NCI-H460 (cell line): ENCODE measurements at regions not wholly inside any gene's neighbourhood (a gene's known extent, or its start where the extent isn't known, plus 50 kb on each side); places are given as distances from the start of the nearest gene placed in this dataset.

ENCODE experiments used
- DNase-seq: peaks from one replicate; pipeline ENCODE4 v3.0.0-alpha.2; 2016; ENCODE audit warnings: low read depth; ENCODE audit errors: extremely low read depth

- no peak for DNase-seq
Observed at GRCh38 chr20:7667194-7667593, 273.1 kb downstream of the HAO1 start.

- DNase-seq, result no peak
Observed at GRCh38 chr20:7672571-7672970, 267.7 kb downstream of the HAO1 start.

GRCh38 chr20:7673841-7674240 lies 266.4 kb downstream of the HAO1 start:
- no peak for DNase-seq

DNA sequence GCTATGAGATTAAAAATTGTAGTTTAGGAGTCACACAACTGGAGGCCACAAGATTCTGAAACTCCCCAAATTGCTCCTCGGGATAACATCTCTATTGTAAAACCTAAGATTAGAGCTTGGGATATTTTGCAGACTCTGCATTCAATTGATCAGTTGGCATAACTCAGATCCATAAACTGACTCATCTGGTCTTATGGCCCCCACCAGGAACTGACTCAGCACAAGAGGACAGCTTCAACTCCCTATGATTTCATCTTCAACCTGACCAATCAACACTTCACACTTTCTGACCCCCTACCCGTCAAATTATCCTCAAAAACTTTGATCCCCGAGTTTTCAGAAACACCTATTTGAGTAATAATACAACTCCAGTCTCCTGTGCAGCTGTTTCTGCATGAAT lies 257.3 kb downstream of the HAO1 start:
- no peak for DNase-seq

GRCh38 chr20:7687065-7687464 lies 253.2 kb downstream of the HAO1 start:
- no peak for DNase-seq

DNA sequence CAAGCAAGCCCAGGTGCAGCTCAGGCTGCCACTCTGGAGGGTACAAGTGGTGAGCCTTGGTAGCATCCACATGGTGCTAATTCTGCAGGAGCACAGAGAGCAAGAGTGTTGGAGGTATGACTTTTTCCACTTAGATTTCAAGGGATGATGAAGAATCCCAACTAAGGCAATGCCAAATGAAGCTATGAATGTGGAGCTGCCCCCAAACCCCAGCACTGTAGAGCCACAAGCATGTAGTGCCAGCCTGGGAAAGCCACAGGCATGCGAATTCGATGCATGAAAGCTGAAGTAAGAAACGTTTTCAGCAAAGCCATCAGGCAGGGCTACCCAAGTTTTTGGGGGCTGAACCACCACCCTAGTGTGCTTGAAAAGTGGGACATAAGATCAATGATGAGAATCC lies 251.1 kb downstream of the HAO1 start:
- no peak for DNase-seq

DNA sequence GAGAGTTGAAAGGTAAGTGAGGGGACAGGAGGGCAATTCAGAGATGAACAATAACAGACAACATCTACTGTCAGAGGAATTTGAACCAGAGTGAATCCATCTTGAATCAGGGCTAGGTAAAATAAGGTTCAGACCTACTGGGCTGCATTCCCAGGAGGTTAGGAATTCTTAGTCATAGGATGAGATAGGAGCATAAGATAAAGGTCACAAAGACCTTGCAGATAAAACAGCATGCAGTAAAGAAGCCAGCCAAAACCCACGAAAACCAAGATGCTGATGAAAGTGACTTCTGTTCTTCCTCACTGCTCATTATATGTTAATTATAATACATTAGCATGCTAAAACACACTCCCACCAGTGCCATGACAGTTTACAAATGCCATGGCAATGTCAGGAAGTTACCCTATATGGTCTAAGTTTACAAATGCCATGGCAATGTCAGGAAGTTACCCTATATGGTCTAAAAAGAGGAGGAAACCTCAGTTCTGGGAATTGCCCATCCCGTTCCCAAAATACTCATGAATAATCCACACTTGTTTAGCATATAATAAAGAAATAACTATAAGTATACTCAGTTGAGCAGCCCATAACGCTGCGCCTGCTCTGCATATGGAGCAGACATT lies 248.5 kb downstream of the HAO1 start:
- no peak for DNase-seq

DNA sequence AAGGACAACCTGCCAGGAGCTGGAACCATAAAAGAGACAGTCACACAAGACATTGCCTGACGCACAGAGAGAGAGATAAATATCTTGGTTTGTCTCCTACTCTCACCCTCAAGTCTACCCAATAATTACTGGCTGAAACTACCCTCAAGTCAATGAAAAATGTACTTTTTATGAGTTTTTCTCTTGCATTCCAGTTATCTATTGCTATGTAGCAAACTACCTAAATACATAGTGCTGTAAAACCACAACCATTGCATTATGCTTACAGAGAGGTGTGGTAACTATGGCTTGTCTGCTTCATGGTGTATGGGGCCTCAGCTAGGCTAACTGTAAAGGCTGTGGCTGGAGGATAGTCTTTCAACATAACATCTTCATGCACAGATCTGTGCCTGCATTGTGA lies 247.8 kb downstream of the HAO1 start:
- no peak for DNase-seq

GRCh38 chr20:7693761-7694160 lies 246.5 kb downstream of the HAO1 start:
- DNase-seq, result no peak

DNA sequence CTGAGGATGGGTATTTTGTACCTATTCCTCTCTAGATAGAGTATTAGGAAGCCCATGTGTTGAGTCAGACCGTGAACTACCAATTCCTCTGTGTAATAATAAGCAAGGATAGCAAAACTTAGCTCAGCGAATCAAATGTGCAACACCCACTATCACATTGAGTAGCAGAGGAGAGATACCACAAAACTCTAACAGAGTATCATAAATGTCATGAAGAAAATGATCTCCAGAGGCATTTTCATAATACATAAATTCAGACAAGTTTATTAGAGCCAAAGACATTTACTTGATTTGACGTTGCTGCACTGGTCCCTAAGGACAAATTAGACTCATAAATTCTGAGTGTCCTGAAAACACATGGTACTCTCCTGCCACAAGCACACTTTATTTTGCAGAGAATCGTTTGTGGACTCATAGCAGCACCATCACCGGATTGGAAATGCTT lies 245.2 kb downstream of the HAO1 start:
- no peak for DNase-seq

DNA sequence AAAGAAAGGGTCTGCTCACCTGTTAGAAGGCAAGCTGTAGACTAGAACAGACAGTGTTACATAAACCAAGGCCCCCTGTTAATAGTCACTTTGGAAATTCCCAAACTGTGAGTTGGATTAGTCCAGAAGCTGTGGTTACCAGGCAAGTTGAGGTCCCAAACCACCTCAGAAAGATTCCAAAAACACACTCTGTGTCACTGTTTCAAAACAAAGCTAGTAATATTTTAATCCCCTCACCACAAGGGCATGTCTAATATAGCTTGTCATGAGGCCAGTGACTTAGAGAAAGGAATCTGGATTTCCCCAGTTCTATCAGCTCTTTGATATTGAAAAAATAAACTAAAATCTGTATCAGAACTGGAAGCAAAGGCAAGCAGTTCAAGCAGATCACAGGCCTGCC lies 244.6 kb downstream of the HAO1 start:
- DNase-seq, result no peak

DNA sequence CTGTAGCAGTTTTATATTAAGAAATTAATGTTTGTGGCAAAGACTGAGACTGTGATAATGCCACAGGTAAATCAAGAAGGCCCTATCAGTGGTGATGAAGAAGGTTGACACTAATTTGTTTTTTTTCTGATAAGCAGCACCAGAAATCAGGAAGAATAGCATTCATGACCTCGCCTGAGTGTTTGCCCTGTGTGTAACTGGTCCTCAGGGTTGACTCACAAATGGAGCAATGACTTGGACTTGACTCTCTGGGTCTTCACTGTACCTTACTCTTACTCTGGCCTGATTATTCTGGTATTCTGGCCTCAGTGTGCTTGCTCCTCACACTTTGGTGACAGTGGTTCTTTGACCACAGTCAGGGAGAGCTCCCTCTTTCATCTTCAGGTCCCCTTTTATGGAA lies 243.9 kb downstream of the HAO1 start:
- no peak for DNase-seq

DNA sequence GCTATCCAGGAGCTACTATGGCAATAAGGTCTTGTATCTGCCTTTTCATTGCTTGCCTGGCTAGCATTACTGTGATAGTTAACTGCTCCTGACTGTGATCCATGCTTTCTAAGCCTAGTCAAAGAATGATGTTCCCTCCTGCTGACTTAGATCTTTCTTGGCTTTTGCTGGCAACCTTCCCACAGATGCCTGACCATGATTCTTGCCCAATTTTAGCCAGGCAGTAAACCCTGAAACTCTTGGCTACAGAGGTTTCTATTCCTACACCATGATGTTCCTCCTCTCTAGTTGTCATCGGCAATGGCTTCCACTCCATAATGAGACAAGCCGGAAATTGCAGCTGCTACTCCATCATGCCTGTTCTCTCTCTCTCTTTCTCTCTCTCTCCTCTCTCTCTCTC lies 238.1 kb downstream of the HAO1 start:
- no peak for DNase-seq

GRCh38 chr20:7703551-7703961 lies 236.7 kb downstream of the HAO1 start:
- no peak for DNase-seq

- no peak for DNase-seq
Observed at GRCh38 chr20:7703996-7704395, 236.3 kb downstream of the HAO1 start.

DNA sequence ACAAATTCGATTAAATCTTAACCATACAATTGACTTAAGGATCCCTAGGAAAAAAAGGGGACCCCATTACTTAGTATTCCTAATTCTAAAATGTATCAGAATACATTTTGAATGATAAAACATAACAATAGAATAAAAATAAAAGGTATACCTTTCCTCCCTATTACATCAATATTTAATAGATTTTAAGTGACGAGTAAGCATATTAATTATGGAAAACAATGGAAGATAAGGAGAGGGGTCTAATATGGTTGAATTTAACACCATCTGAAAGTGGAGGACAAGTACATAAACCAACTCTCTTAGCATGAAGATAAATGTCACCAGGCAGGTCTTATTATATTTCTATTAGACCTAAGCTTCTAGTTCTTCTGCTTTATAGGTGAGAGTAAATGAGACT lies 232.1 kb downstream of the HAO1 start:
- no peak for DNase-seq

DNA sequence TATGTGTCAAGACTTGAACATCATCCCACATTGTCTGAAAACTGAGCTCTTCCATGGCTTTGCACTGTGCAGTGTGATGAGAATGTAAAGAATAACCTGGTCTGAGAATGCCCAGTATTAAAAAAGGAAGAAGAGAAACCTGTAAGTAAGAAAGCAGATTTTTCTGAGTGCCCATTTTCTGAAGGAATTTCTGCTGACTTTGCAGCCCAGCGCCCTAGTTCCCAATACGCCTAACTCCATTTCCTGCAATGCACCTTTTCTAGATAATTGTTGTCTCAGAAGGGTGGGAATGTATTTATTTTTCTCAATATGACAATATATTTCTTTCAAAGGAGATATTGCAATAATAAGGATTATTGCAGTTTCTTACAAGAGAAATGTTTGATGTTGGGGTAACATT lies 231.5 kb downstream of the HAO1 start:
- no peak for DNase-seq

DNA sequence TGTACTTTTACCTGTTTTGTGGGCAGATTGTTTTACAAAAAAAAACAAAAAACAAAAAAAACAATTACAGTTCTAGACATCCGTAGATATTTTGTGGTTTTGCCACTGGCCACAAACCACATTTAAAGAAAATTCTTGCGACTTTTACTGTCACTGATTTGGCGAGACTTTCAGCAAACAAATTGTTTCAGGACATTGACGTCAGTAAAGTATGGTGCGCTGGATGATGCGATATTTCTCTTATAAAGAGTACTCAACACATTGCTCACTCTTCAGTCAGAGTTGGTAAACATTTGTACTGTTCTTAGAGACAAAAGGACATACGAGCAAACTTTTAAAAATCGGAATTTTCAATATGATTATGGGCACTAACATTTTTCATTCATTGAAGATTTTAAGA lies 229.8 kb downstream of the HAO1 start:
- peak; percentile 3 for DNase-seq

GRCh38 chr20:7712661-7713060 lies 227.6 kb downstream of the HAO1 start:
- no peak for DNase-seq

DNA sequence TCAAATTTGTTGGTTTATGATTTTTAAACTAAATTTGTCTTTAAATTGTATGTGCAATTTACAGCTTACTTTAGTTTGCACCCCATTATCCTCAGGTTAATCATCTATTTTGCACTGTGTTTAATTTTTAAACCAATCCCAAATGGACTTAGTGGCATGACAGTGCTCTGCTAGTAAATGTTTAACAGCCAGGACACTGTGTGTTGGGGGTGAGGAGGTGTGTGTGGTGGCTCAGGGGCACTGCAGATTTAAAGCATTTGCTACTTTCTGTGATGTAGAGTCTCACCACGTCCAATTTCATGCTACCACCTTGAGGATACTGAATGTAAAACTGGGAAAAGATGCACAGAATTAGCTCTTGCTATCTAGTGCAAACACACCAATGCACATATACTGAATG lies 225.7 kb downstream of the HAO1 start:
- no peak for DNase-seq

- DNase-seq, result no peak
Observed at GRCh38 chr20:7716286-7716972, 223.8 kb downstream of the HAO1 start.

- no peak for DNase-seq
Observed at GRCh38 chr20:7722564-7722963, 217.7 kb downstream of the HAO1 start.

DNA sequence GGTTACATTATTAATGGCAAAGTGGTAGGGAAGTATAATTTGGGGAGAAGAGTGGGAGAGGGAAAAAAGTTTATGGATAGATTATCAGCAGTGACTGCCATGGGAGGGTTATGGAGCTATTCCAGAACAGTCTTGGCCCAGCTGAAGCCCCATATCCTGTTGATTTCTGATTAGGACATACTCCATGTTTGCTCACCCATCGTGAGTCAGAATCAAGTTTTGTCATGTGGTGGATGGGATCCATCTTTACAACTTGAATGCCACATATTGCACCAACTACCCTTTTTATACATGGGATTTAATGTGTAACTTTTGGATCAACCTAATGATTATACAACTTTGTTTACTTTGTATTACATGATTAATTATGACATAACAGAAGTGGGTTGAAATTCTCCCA lies 217.0 kb downstream of the HAO1 start:
- no peak for DNase-seq
